GM21381 (cell line): ENCODE measurements at regions not wholly inside any gene's neighbourhood (a gene's known extent, or its start where the extent isn't known, plus 50 kb on each side); places are given as distances from the start of the nearest gene placed in this dataset.

Source experiments
- ATAC-seq: cut with Tn5 transposase; IDR thresholded peaks from one replicate; pipeline ENCODE4 v1.9.1; 2021; ENCODE audit warnings: mild to moderate bottlenecking, moderate library complexity; ENCODE audit not compliant: unreplicated experiment

DNA sequence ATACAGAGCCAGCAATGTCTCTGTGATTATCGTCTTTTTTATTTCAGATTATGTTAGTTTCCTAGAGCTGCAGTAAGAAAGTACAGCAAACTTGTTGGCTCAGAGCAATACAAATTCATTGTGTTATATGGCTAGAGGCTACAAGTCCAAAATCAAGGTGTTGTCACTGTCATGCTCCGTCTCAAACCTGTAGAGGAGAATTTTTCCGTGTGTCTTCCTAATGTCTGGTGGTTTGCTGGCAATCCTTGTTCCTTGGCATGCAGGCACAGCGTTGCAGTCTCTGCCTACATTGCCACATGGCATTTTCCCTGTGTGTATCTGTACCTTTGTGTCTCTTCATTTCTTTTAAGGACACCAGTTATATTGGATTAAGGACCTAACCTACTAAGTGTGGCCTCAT, 244.4 kb downstream of the LRRIQ3 start:
- ATAC-seq = no peak

DNA sequence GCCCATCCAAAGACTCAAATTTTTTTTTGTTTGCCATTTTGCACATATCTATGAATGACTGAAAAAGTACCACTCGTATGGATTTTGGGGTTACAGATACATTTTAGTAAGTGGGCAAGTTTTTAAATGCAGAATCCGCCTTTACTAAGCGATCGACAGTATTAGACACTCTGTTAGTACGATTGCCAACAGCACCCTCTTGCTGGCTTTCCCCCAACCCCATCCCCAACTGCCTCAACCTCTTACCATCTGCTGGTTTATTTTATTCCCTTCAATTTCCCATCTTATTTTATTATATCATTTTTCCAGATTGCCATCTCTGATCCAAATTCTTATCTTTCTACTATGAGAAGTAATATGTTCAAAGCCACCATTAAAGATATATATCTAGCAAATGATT, 244.8 kb downstream of the LRRIQ3 start:
- ATAC-seq = no peak

DNA sequence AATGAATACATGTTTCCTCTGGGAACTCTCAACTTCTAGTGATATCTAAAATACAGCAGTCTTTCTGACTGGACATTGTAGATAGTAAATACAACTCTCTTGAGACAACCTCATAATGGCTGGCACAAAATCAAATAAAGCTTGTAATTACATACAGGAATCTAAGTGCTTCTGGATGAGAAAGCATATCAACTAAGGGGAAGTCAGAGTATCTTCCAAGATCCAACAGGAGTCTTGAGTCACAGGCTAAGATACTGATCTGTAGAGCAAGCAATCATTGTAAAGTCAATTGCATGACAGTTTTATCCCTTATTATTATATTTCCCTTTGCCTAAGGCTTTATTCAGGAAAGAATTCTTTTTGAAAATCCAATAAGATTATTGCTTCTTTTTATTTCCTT, 249.9 kb downstream of the LRRIQ3 start:
- ATAC-seq = no peak

DNA sequence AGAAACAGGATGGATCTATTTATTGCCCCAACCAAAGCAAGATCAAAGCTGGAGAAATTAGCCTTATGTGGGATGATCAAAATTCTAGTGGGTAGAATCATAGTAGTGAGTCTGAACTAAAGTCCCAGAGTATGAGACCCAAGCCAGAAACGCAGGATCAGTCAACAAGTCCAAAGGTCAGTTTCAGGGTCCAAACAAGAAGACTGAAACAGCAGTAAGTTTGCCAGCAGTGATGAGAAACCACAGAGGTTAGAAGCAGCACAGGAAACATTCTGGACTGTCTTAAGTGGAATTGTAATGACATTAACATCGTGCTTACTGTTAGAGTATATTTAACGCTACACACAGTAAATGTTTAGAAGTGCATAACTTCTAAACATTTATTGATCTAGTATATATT, 251.0 kb downstream of the LRRIQ3 start:
- no peak for ATAC-seq

DNA sequence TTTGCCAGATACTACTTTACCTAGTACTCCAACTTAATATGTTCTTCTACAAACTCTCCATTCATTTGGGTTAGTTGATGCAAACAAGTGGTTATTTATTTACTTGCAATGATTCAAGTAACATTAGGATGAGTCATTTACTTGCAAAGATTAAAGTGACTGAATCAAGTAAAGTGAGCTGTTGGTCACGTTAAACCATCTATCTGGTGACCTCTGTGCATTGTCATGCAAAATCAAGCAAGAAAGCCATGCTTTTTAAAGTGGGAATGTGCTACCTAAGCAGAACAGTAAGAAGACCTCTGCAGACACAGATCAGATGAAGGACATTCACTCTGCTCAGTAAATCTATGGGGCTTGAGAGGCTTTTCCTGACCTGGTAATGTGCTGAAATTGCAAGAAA, 254.7 kb downstream of the LRRIQ3 start:
- ATAC-seq = no peak

GRCh38 chr1:73930293-73930692, 267.7 kb downstream of the LRRIQ3 start:
- ATAC-seq = no peak

- no peak for ATAC-seq
These were observed 283.0 kb downstream of the LRRIQ3 start for GRCh38 chr1:73914951-73915350.

DNA sequence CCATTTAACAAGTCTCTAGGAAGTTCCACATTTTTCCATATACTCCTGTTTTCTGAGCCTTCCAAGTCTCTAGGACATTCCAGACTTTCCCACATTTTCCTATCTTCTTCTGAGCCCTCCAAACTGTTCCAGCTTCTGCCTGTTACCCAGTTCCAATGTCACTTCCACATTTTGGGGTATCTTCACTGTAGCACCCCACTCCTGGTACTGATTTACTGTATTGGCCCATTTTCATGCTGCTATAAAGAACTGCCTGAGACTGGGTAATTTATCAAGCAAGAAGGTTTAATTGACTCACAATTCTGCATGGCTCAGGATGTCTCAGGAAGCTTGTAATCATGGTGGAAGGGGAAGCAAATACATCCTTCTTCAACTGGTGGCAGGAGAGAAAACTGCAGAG, 285.0 kb downstream of the LRRIQ3 start:
- ATAC-seq = no peak

DNA sequence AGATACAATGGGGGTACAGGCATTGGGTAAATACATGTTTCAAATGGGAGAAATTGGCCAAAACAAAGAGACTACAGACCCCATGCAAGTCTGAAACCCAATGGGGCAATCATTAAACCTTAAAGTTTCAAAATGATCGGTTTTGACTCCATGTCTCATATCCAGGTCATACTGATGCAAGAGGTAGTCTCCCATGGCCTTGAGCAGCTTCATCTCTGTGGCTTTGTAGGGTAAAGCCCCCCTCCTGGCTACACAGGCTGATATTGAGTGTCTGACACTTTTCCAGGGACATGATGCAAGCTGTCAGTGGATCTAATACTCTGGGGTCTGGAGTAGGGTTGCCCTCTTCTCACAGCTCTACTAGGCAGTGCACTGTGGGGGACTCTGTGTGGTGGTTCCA, 286.1 kb downstream of the LRRIQ3 start:
- ATAC-seq = no peak

DNA sequence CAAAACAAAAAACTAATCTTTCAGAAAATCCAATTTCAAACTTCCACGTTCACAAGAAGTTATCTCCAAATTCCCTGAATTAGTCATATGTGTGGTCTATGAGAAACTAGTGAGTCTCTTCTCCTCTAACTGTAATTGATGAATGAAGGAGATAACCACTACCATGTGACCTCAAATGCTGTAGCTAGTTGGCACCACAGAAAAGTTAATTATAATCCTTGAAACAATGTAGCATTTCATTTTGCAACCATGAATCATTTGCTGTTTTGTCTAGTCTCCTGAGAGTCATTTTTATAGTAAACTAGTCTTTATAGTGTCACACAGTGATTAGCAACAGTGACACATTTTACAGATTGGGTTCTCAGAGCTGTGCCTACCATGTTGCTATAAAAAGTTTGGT, 287.5 kb downstream of the LRRIQ3 start:
- ATAC-seq = no peak

DNA sequence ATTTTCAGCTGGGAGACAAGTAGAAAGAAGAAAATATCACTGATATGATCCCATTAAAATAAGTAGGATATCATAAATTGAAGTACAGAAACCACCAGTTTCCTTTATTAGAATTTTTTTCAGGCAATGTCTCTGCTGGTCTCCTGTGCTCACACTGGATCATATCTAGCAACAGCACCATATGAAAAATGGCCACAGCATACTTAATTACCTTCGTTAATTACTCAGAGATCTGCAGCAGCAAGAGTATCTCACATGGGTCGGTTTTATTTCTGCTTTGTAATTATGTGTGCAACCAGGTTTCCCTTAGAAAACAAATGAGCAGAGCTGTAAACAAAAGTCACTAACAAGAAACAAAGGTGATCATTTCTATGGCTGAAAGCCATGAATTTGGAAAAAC, 287.9 kb downstream of the LRRIQ3 start:
- no peak for ATAC-seq

DNA sequence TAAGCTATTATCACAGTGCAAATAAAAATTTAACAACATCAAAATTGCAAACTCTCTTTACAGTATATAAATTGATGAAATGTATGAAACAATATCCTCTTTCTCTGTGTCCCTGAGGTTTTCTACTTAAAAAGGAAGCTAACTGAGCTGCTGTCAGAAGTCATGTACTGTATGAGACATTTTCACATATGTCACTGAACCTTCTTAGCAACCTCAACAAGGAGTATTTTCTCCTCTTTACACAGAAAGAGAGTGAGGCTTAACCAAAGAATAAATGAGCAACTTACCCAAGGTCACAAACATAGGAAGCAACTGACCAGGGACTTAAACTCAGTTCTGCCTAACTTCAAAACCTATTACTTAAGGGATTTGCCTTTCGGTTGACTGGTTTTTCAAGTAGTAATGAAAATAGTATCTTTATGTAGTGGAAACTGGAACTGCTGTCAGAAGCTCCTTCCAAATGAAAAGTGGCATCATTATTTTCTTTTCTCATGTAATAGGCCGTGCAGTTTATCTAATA, 288.9 kb downstream of the LRRIQ3 start:
- ATAC-seq = no peak

- no peak for ATAC-seq
These were observed 290.9 kb downstream of the LRRIQ3 start for GRCh38 chr1:73907051-73907450.

- no peak for ATAC-seq
These were observed 294.9 kb downstream of the LRRIQ3 start for GRCh38 chr1:73903092-73903491.

- no peak for ATAC-seq
These were observed 296.2 kb downstream of the LRRIQ3 start for GRCh38 chr1:73901738-73902137.

GRCh38 chr1:73899311-73899710, 298.7 kb downstream of the LRRIQ3 start:
- ATAC-seq = no peak

- ATAC-seq = no peak
These were observed 299.4 kb downstream of the LRRIQ3 start for GRCh38 chr1:73898540-73898939.

DNA sequence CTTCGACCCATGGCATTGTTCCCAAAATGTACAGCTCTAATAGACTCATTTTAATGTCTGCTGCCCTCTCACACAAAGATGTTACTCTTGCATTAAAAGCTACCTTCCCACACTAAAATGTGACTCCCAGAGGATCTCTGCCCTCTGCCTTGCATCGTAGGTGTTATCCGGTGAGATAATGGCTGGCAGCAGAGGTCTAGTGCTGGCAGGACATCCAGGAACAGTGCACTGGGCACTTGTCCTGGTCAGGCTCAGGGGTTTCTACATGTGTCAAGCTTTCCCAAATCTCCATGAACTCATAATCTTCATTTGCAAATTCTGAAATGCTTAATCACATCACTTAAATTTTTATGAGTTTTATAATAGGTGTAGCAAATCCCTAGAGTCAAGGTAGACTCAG, 310.6 kb downstream of the LRRIQ3 start:
- no peak for ATAC-seq

- ATAC-seq = no peak
These were observed 311.3 kb downstream of the LRRIQ3 start for GRCh38 chr1:73886716-73887115.

- no peak for ATAC-seq
These were observed 323.2 kb downstream of the LRRIQ3 start for GRCh38 chr1:73874806-73875205.

DNA sequence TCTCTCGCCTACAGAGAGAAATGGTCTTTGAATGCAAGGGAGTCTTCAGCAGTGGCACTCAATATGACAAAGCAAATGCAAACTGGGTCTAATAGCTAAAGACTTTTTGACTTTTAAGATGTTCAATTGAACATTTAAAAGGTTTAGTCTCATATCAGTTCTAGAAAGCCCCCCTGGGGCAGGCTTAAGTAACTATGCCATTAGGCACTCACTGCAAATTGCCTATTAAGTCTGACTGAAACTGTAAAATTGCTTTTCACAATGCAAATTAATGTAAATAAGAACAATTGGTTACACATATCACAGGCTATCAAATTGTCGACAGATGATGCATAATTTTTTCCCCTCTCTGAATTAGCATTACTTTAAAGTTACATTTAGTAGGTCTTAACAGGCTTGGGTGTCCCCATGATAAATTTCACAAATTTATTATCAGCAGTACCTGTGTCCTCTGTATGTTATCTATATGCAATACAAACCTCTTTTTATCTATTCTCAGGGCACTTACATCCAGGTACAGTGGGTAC, 329.1 kb downstream of the LRRIQ3 start:
- no peak for ATAC-seq

DNA sequence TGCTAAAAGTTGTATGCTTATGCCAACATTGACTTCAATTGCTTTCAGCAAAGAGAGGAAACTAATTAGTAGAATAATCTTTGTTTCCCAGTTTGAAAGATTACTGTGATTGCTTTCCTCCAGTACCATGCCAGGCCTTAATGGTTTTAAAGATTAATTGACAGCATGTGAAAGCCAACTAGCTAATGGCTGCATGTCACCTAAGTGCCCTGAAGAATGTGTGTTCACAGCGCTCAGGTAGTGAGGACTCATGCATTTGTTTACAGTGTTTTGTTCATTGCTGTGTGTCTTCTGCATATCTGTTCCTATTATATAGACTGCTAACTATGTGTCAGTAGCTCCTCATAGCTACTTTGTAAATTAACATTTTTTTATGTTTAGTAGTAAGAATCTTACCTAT, 335.6 kb downstream of the LRRIQ3 start:
- ATAC-seq = no peak

- ATAC-seq = no peak
These were observed 337.5 kb downstream of the LRRIQ3 start for GRCh38 chr1:73860421-73860950.
